CD4-positive, alpha-beta T cell treated with Interleukin-15 for 4 hours (primary cell): ENCODE measurements at regions not wholly inside any gene's neighbourhood (a gene's known extent, or its start where the extent isn't known, plus 50 kb on each side); places are given as distances from the start of the nearest gene placed in this dataset.

Source experiments
- DNase-seq: peaks from one replicate; pipeline ENCODE4 v3.0.0-alpha.2; 2020; ENCODE audit warnings: low spot score

GRCh38 chr5:171651102-171651501, 134.5 kb upstream of the SMIM23 start:
- DNase-seq, result no peak

GRCh38 chr5:171654881-171655280, 130.7 kb upstream of the SMIM23 start:
- no peak for DNase-seq

- DNase-seq, result no peak
Observed at GRCh38 chr5:171657473-171657872, 128.1 kb upstream of the SMIM23 start.

GRCh38 chr5:171659896-171660295, 125.7 kb upstream of the SMIM23 start:
- DNase-seq, result no peak

- DNase-seq, result no peak
Observed at GRCh38 chr5:171660434-171660833, 125.2 kb upstream of the SMIM23 start.

GRCh38 chr5:171661143-171661542, 124.5 kb upstream of the SMIM23 start:
- DNase-seq, result no peak

- no peak for DNase-seq
Observed at GRCh38 chr5:171663311-171664085, 122.1 kb upstream of the SMIM23 start.

- no peak for DNase-seq
Observed at GRCh38 chr5:171664489-171664888, 121.1 kb upstream of the SMIM23 start.

GRCh38 chr5:171666815-171667214, 118.8 kb upstream of the SMIM23 start:
- DNase-seq, result no peak

- DNase-seq, result no peak
Observed at GRCh38 chr5:171667341-171668096, 118.1 kb upstream of the SMIM23 start.

GRCh38 chr5:171668097-171668412, 117.6 kb upstream of the SMIM23 start:
- no peak for DNase-seq

- DNase-seq, result no peak
Observed at GRCh38 chr5:171669571-171669970, 116.0 kb upstream of the SMIM23 start.

- DNase-seq, result no peak
Observed at GRCh38 chr5:171672556-171672955, 113.1 kb upstream of the SMIM23 start.

- DNase-seq, result no peak
Observed at GRCh38 chr5:171673328-171673727, 112.3 kb upstream of the SMIM23 start.

GRCh38 chr5:171673840-171674239, 111.8 kb upstream of the SMIM23 start:
- DNase-seq, result no peak

- no peak for DNase-seq
Observed at GRCh38 chr5:171675511-171675910, 110.1 kb upstream of the SMIM23 start.

GRCh38 chr5:171676286-171676944, 109.2 kb upstream of the SMIM23 start:
- DNase-seq, result no peak

GRCh38 chr5:171678646-171679045, 107.0 kb upstream of the SMIM23 start:
- no peak for DNase-seq

GRCh38 chr5:171680485-171680884, 105.1 kb upstream of the SMIM23 start:
- no peak for DNase-seq

- DNase-seq, result no peak
Observed at GRCh38 chr5:171681061-171681460, 104.6 kb upstream of the SMIM23 start.

GRCh38 chr5:171681677-171682076, 103.9 kb upstream of the SMIM23 start:
- no peak for DNase-seq

GRCh38 chr5:171682801-171683200, 102.8 kb upstream of the SMIM23 start:
- no peak for DNase-seq

- DNase-seq, result no peak
Observed at GRCh38 chr5:171684169-171684568, 101.4 kb upstream of the SMIM23 start.
